DND-41 (cell line): ENCODE measurements at regions not wholly inside any gene's neighbourhood (a gene's known extent, or its start where the extent isn't known, plus 50 kb on each side); places are given as distances from the start of the nearest gene placed in this dataset.

Experiments used
- CTCF ChIP-seq: IDR thresholded peaks from 2 replicates; pipeline ENCODE4 v1.5.1; 2012; ENCODE audit warnings: borderline replicate concordance, low read length, moderate library complexity, mild to moderate bottlenecking; ENCODE audit not compliant: poor library complexity, severe bottlenecking; ENCODE audit errors: extremely low read depth
- EZH2 ChIP-seq: IDR thresholded peaks from 3 replicates; pipeline ENCODE4 v1.6.1; 2012; ENCODE audit warnings: borderline replicate concordance, low read depth, mild to moderate bottlenecking, moderate library complexity, low read length, inconsistent platforms; ENCODE audit not compliant: severe bottlenecking

- TF ChIP-seq CTCF (no peak), EZH2 (no peak)
Measured at GRCh38 chr3:34207002-34207401, 408.6 kb downstream of the PDCD6IP start.
